ENCODE measurements at regions not wholly inside any gene's neighbourhood (a gene's known extent, or its start where the extent isn't known, plus 50 kb on each side); places are given as distances from the start of the nearest gene placed in this dataset.

DNA sequence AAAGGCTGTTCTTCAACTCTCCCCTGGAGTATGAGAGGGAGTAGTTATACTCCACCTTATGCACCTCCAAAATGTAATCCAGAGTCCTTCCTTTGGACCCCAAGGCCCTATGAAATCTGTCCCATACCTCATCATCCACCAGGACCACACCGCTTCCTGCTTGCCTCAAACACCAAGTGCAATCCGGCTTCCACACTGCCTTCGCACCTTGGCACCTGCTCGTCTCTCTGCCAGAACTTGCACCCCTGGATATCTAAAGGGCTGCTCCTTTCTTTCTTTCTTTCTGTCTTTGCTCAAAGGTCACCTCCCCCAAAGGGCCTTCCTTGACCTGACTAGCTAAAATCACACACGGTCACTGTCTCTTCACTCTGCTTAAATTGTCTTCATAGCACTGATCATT, 63.9 kb upstream of the SHB start:
- TF ChIP-seq, protein P1, sequence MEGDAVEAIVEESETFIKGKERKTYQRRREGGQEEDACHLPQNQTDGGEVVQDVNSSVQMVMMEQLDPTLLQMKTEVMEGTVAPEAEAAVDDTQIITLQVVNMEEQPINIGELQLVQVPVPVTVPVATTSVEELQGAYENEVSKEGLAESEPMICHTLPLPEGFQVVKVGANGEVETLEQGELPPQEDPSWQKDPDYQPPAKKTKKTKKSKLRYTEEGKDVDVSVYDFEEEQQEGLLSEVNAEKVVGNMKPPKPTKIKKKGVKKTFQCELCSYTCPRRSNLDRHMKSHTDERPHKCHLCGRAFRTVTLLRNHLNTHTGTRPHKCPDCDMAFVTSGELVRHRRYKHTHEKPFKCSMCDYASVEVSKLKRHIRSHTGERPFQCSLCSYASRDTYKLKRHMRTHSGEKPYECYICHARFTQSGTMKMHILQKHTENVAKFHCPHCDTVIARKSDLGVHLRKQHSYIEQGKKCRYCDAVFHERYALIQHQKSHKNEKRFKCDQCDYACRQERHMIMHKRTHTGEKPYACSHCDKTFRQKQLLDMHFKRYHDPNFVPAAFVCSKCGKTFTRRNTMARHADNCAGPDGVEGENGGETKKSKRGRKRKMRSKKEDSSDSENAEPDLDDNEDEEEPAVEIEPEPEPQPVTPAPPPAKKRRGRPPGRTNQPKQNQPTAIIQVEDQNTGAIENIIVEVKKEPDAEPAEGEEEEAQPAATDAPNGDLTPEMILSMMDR (conservative IDR thresholded peaks at IDR 0.05): no peak
- H3K27ac ChIP-seq: no peak overlapping the region

DNA sequence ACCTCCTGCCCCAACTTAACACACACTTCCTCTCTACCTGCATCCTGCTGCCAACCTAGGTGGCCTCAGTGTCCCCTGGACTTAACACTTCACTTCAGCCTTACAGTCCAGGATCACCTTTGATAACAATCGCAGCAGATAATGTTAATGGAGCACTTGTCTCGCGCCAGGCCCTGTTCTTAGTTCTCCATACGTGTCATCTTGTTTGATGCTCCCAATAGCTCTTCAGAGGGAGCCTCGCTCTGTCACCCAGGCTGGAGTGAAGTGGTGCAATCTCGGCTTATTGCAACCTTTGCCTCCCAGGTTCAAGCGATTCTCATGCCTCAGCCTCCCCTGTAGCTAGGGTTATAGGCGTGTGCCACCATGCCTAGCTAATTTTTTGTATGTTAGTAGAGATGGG, 62.7 kb upstream of the SHB start:
- TF ChIP-seq, protein P1 (conservative IDR thresholded peaks at IDR 0.05): no peak
- no peak overlapping the region for H3K27ac ChIP-seq

DNA sequence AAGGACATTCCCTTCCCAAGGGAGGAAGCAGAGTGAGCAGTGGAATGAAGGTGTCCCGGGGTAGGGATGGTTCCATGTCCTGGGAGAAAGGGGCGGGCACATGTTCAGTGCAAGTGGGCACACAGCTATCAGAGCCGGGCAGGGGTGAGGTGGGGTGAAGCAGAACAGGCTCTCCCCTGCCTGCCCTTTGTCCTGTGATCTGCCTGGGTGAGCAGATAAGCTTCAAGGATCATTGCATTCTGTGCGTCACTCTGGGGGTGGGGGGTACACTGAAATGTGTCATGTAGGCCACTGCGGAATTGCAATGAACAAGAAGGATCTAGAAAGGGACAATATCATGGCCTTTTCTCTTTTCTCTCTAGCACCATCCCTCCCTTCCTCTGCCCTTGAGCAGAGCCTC, 61.7 kb upstream of the SHB start:
- no peak overlapping the region for H3K27ac ChIP-seq
- TF ChIP-seq, protein P1 (conservative IDR thresholded peaks at IDR 0.05): no peak

DNA sequence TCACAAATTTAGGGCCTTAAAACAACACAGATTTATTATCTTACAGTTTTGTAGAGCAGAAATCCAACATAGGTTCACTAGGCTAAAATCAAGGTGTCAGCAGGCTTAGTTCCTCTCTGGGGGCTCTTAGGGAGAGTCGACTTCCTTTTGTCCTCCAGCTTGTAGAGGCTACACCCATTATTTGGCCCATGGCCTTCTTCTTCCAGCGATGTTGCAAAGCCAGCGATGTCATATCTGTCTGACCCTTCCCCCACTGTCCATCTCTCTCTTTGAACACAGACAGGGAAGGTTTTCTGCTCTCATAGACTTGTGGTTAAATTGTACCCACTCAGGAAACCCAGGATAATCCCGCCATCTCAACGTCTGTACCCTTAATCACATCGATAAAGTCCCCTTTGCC, 60.3 kb upstream of the SHB start:
- TF ChIP-seq, protein P1 (conservative IDR thresholded peaks at IDR 0.05): no peak
- H3K27ac ChIP-seq: no peak overlapping the region

DNA sequence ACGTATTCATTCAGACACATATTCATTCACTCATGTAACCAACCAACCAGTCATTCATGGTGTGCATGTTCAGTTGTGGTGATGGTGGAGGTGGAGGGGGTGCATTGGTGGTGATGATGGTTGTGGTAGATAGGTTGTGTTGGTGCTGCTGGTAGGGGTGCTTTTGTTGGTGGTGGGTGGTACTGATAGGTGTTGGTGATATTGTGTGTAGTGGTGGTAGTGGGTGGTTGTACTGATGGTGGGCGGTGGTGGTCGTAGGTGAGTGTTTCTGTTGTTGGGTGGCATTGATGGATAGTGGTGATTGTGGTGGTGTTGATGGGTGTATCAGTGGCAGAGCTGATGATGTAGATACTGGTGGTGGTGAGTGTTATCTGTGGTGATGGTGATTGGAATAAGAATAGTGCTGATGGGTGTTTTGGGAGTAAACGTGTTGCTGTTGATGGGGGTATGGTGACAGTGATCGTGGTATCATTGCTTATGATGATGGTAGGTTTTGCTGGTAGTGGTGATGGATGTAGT, 59.8 kb upstream of the SHB start:
- TF ChIP-seq, protein P1 (conservative IDR thresholded peaks at IDR 0.05): no peak
- no peak overlapping the region for H3K27ac ChIP-seq

DNA sequence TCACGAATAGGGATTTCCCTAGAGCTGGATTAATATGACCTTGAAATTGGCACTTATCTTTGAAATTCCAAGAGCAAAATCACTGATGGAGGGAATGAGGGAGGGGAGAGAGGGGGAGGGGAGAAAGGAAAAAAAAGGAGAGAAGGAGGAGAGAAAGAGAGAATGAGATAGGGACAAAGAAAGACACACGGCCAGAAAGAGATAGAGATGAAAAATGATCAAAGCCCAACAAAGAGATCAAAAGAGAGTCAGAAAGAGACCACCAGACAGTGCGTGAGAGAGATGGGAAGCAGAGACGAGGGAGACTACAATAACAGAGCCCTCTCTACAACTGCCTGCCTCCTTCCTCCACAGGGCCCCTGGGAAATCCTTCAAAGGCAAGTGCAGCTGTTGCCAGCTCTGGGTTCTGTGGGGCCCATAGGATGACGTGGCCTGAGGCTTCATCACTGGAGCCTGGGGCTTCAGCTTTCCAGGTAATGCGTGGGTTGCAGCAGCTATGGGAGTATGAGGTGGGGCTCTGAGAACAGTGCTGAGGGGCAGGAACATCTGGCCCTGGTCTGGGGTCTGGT, 58.3 kb upstream of the SHB start:
- no peak overlapping the region for H3K27ac ChIP-seq
- TF ChIP-seq, protein P1 (conservative IDR thresholded peaks at IDR 0.05): no peak

- H3K27ac ChIP-seq: no peak overlapping the region
- TF ChIP-seq, protein P1 (conservative IDR thresholded peaks at IDR 0.05): no peak
These were observed 57.7 kb upstream of the SHB start for GRCh38 chr9:38126730-38127129.
